T-cell (primary cell): ENCODE measurements at regions not wholly inside any gene's neighbourhood (a gene's known extent, or its start where the extent isn't known, plus 50 kb on each side); places are given as distances from the start of the nearest gene placed in this dataset.

Experiments
- ATAC-seq, 4 experiments: fragments of 200-7000 bp in 3 of 4; fragments of 150-1000 bp in 1 of 4; cut with Tn5 transposase; replicated peaks in 1 of 4; 1 replicate in 3 of 4; 2 replicates in 1 of 4; pipeline ENCODE4 v1.10.0; 2021; ENCODE audit warnings: moderate library complexity in 3 of 4, mild to moderate bottlenecking in 2 of 4, moderate number of reproducible peaks in 1 of 4
- CTCF ChIA-PET, 2 donors: fragments of 300-600 bp; sonication (Branson Sonifier 250); formaldehyde crosslinking; loops; one replicate each; lab custom pipeline; 2022; ENCODE audit warnings: antibody characterized with exemption in 2 of 2; lab: Charles Lee
- POLR2A ChIA-PET, 2 donors: fragments of 300-600 bp; sonication (Branson Sonifier 250); formaldehyde crosslinking; loops; one replicate each; lab custom pipeline; 2022; ENCODE audit warnings: antibody characterized with exemption in 2 of 2; lab: Charles Lee
- DNase-seq, 35 experiments: peaks; one replicate each; pipeline versions ENCODE4 v3.0.0 to v3.0.0-alpha.2; 2013 to 2023
- H3K27ac ChIP-seq: one replicate; pipeline ENCODE4 v1.5.1; 2013; ENCODE audit warnings: low read length
- H3K27me3 ChIP-seq, 2 experiments: replicated peaks in 1 of 2; 1 replicate in 1 of 2; 2 replicates in 1 of 2; pipeline versions ENCODE4 v1.6.1 to v1.7.0; 2013; ENCODE audit warnings: low read length in 1 of 2, mixed read lengths in 1 of 2; ENCODE audit not compliant: control insufficient read depth in 2 of 2, insufficient read depth in 2 of 2; ENCODE audit errors: extremely low read depth in 1 of 2
- H3K36me3 ChIP-seq, 2 donors: 1 replicate in 1 of 2; 2 replicates in 1 of 2; pipeline versions ENCODE4 v1.6.1 to v1.7.0; 2013; ENCODE audit warnings: low read length in 1 of 2; ENCODE audit not compliant: control insufficient read depth in 2 of 2, insufficient read depth in 1 of 2; ENCODE audit errors: extremely low read depth in 1 of 2
- H3K4me1 ChIP-seq, 2 experiments: 1 replicate in 1 of 2; 2 replicates in 1 of 2; pipeline versions ENCODE4 v1.6.1 to v1.7.0; 2013; ENCODE audit warnings: low read length in 2 of 2, mixed read lengths in 1 of 2; ENCODE audit not compliant: insufficient read depth in 2 of 2, control insufficient read depth in 1 of 2; ENCODE audit errors: extremely low read depth in 1 of 2
- H3K4me3 ChIP-seq, 2 donors: 1 replicate in 1 of 2; 2 replicates in 1 of 2; pipeline versions ENCODE4 v1.5.1 to v1.7.0; 2013; ENCODE audit warnings: mild to moderate bottlenecking in 2 of 2, low read length in 1 of 2, moderate library complexity in 1 of 2; ENCODE audit not compliant: control insufficient read depth in 1 of 2; ENCODE audit errors: extremely low read depth in 1 of 2
- H3K9me3 ChIP-seq: 2 replicates; pipeline ENCODE4 v1.7.0; 2013
- H3K27ac Mint-ChIP-seq, 2 donors: one replicate each; pipeline ENCODE4 v1.8.0; 2020 to 2021; ENCODE audit warnings: mild to moderate bottlenecking in 2 of 2, mixed read lengths in 2 of 2
- H3K27me3 Mint-ChIP-seq, 2 donors: one replicate each; pipeline ENCODE4 v1.8.0; 2021 to 2022; ENCODE audit warnings: mixed read lengths in 2 of 2
- H3K36me3 Mint-ChIP-seq: one replicate; pipeline ENCODE4 v1.8.0; 2021; ENCODE audit warnings: mixed read lengths
- H3K4me1 Mint-ChIP-seq, 3 donors: one replicate each; pipeline ENCODE4 v1.8.0; 2020 to 2022; ENCODE audit warnings: mixed read lengths in 3 of 3, mild to moderate bottlenecking in 1 of 3
- H3K4me3 Mint-ChIP-seq, 3 donors: one replicate each; pipeline ENCODE4 v1.8.0; 2020 to 2022; ENCODE audit warnings: mild to moderate bottlenecking in 3 of 3, mixed read lengths in 3 of 3, moderate library complexity in 3 of 3
- H3K9me3 Mint-ChIP-seq, 3 donors: one replicate each; pipeline ENCODE4 v1.8.0; 2020 to 2022; ENCODE audit warnings: mixed read lengths in 3 of 3
- WGBS: methylation state at CpG from one replicate; pipeline ENCODE4 v1.1.5; 2013; ENCODE audit warnings: missing lambda C conversion rate; ENCODE audit not compliant: insufficient coverage; 5-methylcytosine and 5-hydroxymethylcytosine counted together

DNA sequence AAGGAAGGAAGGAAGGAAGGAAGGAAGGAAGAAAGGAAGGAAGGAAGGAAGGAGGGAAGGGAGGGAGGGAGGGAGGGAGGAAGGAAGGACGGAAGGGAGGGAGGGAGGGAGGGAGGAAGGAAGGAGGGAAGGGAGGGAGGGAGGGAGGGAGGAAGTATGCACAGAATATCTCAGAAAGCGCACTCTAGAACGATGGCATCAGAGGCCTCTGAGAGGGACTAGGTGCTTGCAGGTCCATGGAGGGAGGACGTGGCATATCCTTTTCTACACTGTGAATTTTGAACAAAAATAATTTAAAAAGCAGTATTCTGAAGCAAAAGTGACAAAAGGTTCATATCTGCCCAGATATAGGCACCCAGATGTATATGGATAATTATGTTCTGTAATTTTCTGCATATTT lies 65.5 kb downstream of the SYF2 start:
- H3K4me3 ChIP-seq = no peak overlapping the region

GRCh38 chr1:25163986-25164385 lies 68.3 kb downstream of the SYF2 start:
- H3K36me3 Mint-ChIP-seq = no peaks in the 10 kb centered on the region
- CTCF ChIA-PET = interaction anchor here in 1 of 2 donors (0.5 kb wide), 1 partner anchor 966 kb away, joined by 3 read pairs; no protein-coding TSS in a partner anchor
- no peak overlapping the region for H3K4me3 ChIP-seq
- H3K4me3 Mint-ChIP-seq = no peak overlapping the region
- no peak overlapping the region for H3K27ac Mint-ChIP-seq
- no peaks in the 10 kb centered on the region for H3K36me3 ChIP-seq
- H3K9me3 Mint-ChIP-seq = peaks cover 0 to 2% (median 0%) of the 10 kb centered on the region in 3 donors
- H3K27me3 ChIP-seq = peaks cover 0 to 13% of the 10 kb centered on the region in 2 experiments
- H3K4me1 ChIP-seq = peaks cover 0 to 4% of the 10 kb centered on the region in 2 experiments
- ATAC-seq (no peak), DNase-seq (no peak)
- H3K27me3 Mint-ChIP-seq = peaks cover 7 to 10% of the 10 kb centered on the region in 2 donors
- WGBS = 93% methylated on average over 2 of the region's 2 CpGs
- H3K9me3 ChIP-seq = no peaks in the 10 kb centered on the region
- no peak overlapping the region for H3K27ac ChIP-seq
- POLR2A ChIA-PET = no interaction called here
- no peaks in the 10 kb centered on the region for H3K4me1 Mint-ChIP-seq

More for the DNA sequence above, 65.5 kb downstream of the SYF2 start:
- Mint-ChIP-seq H3K36me3 (no peaks in the 10 kb centered on the region), H3K4me1 (no peaks in the 10 kb centered on the region), H3K27ac (no peak overlapping the region), H3K4me3 (no peak overlapping the region), H3K27me3 (no peaks in the 10 kb centered on the region), H3K9me3 (peaks cover 0 to 2% (median 0%) of the 10 kb centered on the region in 3 donors)
- POLR2A ChIA-PET = no interaction called here
- Histone ChIP-seq H3K27me3 (peaks cover 0 to 13% of the 10 kb centered on the region in 2 experiments), H3K36me3 (no peaks in the 10 kb centered on the region), H3K27ac (no peak overlapping the region), H3K4me1 (peaks cover 0 to 4% of the 10 kb centered on the region in 2 experiments), H3K9me3 (no peaks in the 10 kb centered on the region)
- DNase-seq = no peak
- CTCF ChIA-PET = no interaction called here
- no peak for ATAC-seq
- no CpG with 5 or more reads among the region's 4 CpGs for WGBS

- no peaks in the 10 kb centered on the region for H3K36me3 Mint-ChIP-seq
- H3K9me3 Mint-ChIP-seq = peaks cover 0 to 4% (median 0%) of the 10 kb centered on the region in 3 donors
- ChIA-PET POLR2A (no interaction called here), CTCF (no interaction called here)
- no peak overlapping the region for H3K27ac ChIP-seq
- no peak for DNase-seq
- peaks cover 11 to 12% of the 10 kb centered on the region in 2 donors for H3K27me3 Mint-ChIP-seq
- no peak overlapping the region for H3K4me3 ChIP-seq
- H3K9me3 ChIP-seq = no peaks in the 10 kb centered on the region
- no peak overlapping the region for H3K27ac Mint-ChIP-seq
- no peak overlapping the region for H3K4me3 Mint-ChIP-seq
- peaks cover 0 to 2% of the 10 kb centered on the region in 2 experiments for H3K27me3 ChIP-seq
- H3K4me1 ChIP-seq = no peaks in the 10 kb centered on the region
- no peaks in the 10 kb centered on the region for H3K4me1 Mint-ChIP-seq
- H3K36me3 ChIP-seq = no peaks in the 10 kb centered on the region
- no CpG with 5 or more reads among the region's 2 CpGs for WGBS
- ATAC-seq = no peak
Measured at GRCh38 chr1:25161981-25162380, 70.3 kb downstream of the SYF2 start.

DNA sequence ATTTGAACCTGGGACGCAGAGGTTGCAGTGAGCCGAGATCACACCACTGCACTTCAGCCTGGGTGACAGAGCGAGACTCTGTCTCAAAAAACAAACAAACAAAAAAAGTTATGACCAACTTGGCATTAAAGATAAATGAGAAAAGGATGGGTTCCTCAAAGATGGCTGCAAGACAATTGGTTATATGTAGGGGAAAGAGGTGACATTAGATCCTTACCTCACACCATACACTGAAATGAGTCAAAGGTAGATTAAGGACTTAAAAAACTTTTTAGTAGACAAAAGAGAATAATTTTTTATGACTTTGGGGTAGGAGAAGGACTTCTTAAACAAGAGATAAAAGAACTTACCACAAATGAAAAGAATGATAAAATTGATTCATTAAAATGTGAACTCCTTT lies 74.5 kb downstream of the SYF2 start:
- Histone ChIP-seq H3K4me1 (no peaks in the 10 kb centered on the region), H3K4me3 (no peak overlapping the region), H3K27ac (no peak overlapping the region), H3K36me3 (no peaks in the 10 kb centered on the region), H3K9me3 (no peaks in the 10 kb centered on the region), H3K27me3 (peaks cover 0 to 5% of the 10 kb centered on the region in 2 experiments)
- ChIA-PET POLR2A (no interaction called here), CTCF (interaction anchor here in 1 of 2 donors (0.7 kb wide), 1 partner anchor 53 kb away, joined by 3 read pairs; no protein-coding TSS in a partner anchor)
- ATAC-seq = no peak
- no peaks in the 10 kb centered on the region for H3K4me1 Mint-ChIP-seq
- H3K27ac Mint-ChIP-seq = no peak overlapping the region
- peaks cover 0 to 8% (median 2%) of the 10 kb centered on the region in 3 donors for H3K9me3 Mint-ChIP-seq
- 100% methylated on average over 1 of the region's 3 CpGs for WGBS
- H3K36me3 Mint-ChIP-seq = no peaks in the 10 kb centered on the region
- no peak overlapping the region for H3K4me3 Mint-ChIP-seq
- H3K27me3 Mint-ChIP-seq = peaks cover 16 to 22% of the 10 kb centered on the region in 2 donors
- no peak for DNase-seq

DNA sequence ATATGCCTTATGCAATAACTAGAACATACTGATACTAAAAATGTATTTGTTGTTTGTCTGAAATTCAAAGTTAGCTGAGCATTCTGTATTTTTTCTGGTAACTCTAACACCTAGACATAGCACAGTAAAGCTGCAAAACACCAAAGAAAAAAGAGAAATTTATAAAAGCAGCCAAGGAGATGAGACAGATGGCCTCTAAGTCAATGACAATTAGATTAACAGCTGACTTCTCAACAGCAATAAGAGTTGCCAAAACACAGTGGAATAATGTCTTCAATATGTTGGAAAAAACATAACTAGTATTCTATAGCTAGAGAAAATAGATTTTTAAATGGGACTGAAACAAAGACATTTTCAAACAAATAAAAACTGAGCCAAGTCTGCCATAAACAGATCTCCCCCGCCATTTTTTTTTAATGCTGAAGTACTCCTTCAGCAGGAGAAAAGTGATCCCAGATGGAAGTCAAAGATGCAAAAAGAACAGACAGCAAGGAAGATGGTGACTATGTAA lies 81.3 kb downstream of the SYF2 start:
- no peaks in the 10 kb centered on the region for H3K4me1 ChIP-seq
- no peaks in the 10 kb centered on the region for H3K36me3 Mint-ChIP-seq
- no peak overlapping the region for H3K4me3 ChIP-seq
- POLR2A ChIA-PET = interaction anchor here (0.6 kb wide), 3 partner anchors 13 to 129 kb away, joined by 3 to 4 read pairs (median 3); no protein-coding TSS in a partner anchor
- H3K27ac Mint-ChIP-seq = no peak overlapping the region
- ATAC-seq (no peak), DNase-seq (no peak)
- H3K36me3 ChIP-seq = no peaks in the 10 kb centered on the region
- CTCF ChIA-PET = interaction anchor here in 1 of 2 donors (1.4 kb wide), 1 partner anchor 47 kb away, joined by 4 read pairs; no protein-coding TSS in a partner anchor
- peaks cover 0 to 24% of the 10 kb centered on the region in 2 experiments for H3K27me3 ChIP-seq
- H3K27ac ChIP-seq = no peak overlapping the region
- H3K4me3 Mint-ChIP-seq = no peak overlapping the region
- no peaks in the 10 kb centered on the region for H3K9me3 ChIP-seq
- peaks cover 3 to 7% (median 4%) of the 10 kb centered on the region in 3 donors for H3K4me1 Mint-ChIP-seq
- peaks cover 0 to 8% (median 0%) of the 10 kb centered on the region in 3 donors for H3K9me3 Mint-ChIP-seq
- no CpG with 5 or more reads among the region's 1 CpG for WGBS
- peaks cover 27 to 49% of the 10 kb centered on the region in 2 donors for H3K27me3 Mint-ChIP-seq

DNA sequence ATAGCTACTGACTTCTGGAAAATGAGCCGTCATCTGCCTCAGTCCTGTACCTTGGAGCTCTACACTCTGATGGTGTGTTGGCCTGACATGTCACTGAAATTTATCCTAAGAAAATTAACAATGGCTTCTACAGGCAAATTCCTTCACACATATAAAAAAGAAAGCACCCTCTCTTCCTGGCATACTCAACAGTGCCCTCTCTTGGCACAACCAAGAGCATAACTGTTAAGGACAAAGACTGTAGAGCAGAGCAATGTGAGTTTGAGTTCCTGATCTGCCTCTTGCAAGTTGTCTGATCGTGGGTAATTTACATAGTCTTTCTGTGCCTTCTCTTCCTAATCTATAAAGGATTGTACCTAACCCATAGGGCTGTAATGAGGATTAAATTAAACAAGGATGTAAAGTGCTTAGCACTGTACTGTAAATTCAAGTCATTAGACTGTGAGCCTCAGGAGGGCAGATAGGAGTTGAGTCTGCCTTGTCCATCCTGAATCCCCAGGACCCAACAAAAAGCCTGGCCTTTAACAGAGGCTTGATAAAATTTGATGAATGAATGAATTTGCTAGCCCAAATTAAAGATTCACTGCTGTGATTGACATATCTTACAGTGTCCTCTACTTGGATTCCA lies 83.5 kb downstream of the SYF2 start:
- peak in 2 of 4 experiments; percentile 52 to 70 for ATAC-seq
- peak in 25 of 35 experiments; percentile 5 to 69 (median 20) for DNase-seq
- H3K4me3 ChIP-seq = no peak overlapping the region
- ChIA-PET CTCF (interaction anchor here (0.6 to 1.7 kb wide), 5 partner anchors 28 to 1045 kb away, joined by 3 to 4 read pairs (median 4); no protein-coding TSS in a partner anchor), POLR2A (no interaction called here)
- no peaks in the 10 kb centered on the region for H3K9me3 ChIP-seq
- H3K4me1 Mint-ChIP-seq = peaks cover 3 to 7% (median 4%) of the 10 kb centered on the region in 3 donors
- peaks cover 25 to 47% of the 10 kb centered on the region in 2 donors for H3K27me3 Mint-ChIP-seq
- H3K4me1 ChIP-seq = no peaks in the 10 kb centered on the region
- WGBS = no CpG with 5 or more reads among the region's 2 CpGs
- H3K9me3 Mint-ChIP-seq = no peaks in the 10 kb centered on the region
- H3K36me3 ChIP-seq = no peaks in the 10 kb centered on the region
- H3K36me3 Mint-ChIP-seq = no peaks in the 10 kb centered on the region
- peaks cover 0 to 27% of the 10 kb centered on the region in 2 experiments for H3K27me3 ChIP-seq
- H3K27ac ChIP-seq = no peak overlapping the region
- no peak overlapping the region for H3K4me3 Mint-ChIP-seq
- no peak overlapping the region for H3K27ac Mint-ChIP-seq
